A673 (cell line): ENCODE measurements at regions not wholly inside any gene's neighbourhood (a gene's known extent, or its start where the extent isn't known, plus 50 kb on each side); places are given as distances from the start of the nearest gene placed in this dataset.

Experiments used
- BruUV-seq: library from RNA; stranded (reverse); fragments of 400-500 nt; replicated peaks from 2 replicates; lab custom pipeline; 2021; lab: Mats Ljungman, UMichigan
- CTCF ChIA-PET: fragments of 300-600 bp; sonication (Branson Sonifier 250); formaldehyde crosslinking; loops from one replicate; lab custom pipeline; 2022; ENCODE audit warnings: antibody characterized with exemption; lab: Charles Lee
- POLR2A ChIA-PET: fragments of 300-600 bp; sonication (Branson Sonifier 250); formaldehyde crosslinking; loops from one replicate; lab custom pipeline; 2022; ENCODE audit warnings: antibody characterized with exemption; ENCODE audit not compliant: low non-redundant PET; lab: Charles Lee
- DNase-seq: peaks from one replicate; pipeline ENCODE4 v3.0.0-alpha.2; 2015; ENCODE audit warnings: low spot score
- H3K27ac ChIP-seq: fragments of 200-600 bp; sonication (generic); 2 replicates; pipeline ENCODE4 v1.5.1; 2016; ENCODE audit warnings: mixed run types, low read depth, mild to moderate bottlenecking, mixed read lengths, antibody characterized with exemption, low read length; ENCODE audit not compliant: poor library complexity, severe bottlenecking
- H3K27me3 ChIP-seq: fragments of 200-600 bp; sonication (generic); replicated peaks from 2 replicates; pipeline ENCODE4 v1.6.1; 2017; ENCODE audit warnings: mixed run types, low read depth, mild to moderate bottlenecking, mixed read lengths, antibody characterized with exemption, low read length; ENCODE audit not compliant: insufficient read depth, poor library complexity
- H3K36me3 ChIP-seq: fragments of 200-600 bp; sonication (generic); 2 replicates; pipeline ENCODE4 v1.6.1; 2016; ENCODE audit warnings: mixed run types, mild to moderate bottlenecking, mixed read lengths, antibody characterized with exemption, low read length; ENCODE audit not compliant: insufficient read depth, poor library complexity, severe bottlenecking
- H3K4me1 ChIP-seq: fragments of 200-600 bp; sonication (generic); 2 replicates; pipeline ENCODE4 v1.6.1; 2017; ENCODE audit warnings: mixed run types, mild to moderate bottlenecking, mixed read lengths, antibody characterized with exemption, low read length; ENCODE audit not compliant: insufficient read depth, poor library complexity, severe bottlenecking
- H3K4me3 ChIP-seq: fragments of 200-600 bp; sonication (generic); 2 replicates; pipeline ENCODE4 v1.5.1; 2016; ENCODE audit warnings: low read depth, mixed run types, mild to moderate bottlenecking, mixed read lengths, low read length; ENCODE audit not compliant: poor library complexity, severe bottlenecking
- H3K9me3 ChIP-seq: fragments of 200-600 bp; sonication (generic); 2 replicates; pipeline ENCODE4 v1.6.1; 2016; ENCODE audit warnings: mixed run types, low read depth, mild to moderate bottlenecking, mixed read lengths, antibody characterized with exemption, low read length; ENCODE audit not compliant: poor library complexity, severe bottlenecking
- CTCF ChIP-seq: fragments of 300-800, 200-600 bp; sonication (generic); conservative IDR thresholded peaks from 2 replicates; pipeline ENCODE4 v1.5.1; 2017; ENCODE audit warnings: low read depth, mild to moderate bottlenecking, antibody characterized with exemption, low read length, moderate library complexity, mixed read lengths
- EZH2 ChIP-seq: fragments of 200-600 bp; sonication (generic); IDR thresholded peaks from 2 replicates; pipeline ENCODE4 v1.6.1; 2017; ENCODE audit warnings: borderline replicate concordance, low read depth, mild to moderate bottlenecking, mixed read lengths, antibody characterized with exemption, low read length; ENCODE audit not compliant: poor library complexity, severe bottlenecking
- intact Hi-C: fragments of 100-400 bp; cut with micrococcal nuclease; formaldehyde crosslinking; loops from one replicate; pipeline ENCODE4 v1.10.0; 2022; ENCODE audit not compliant: unreplicated experiment

GRCh38 chr6:81847866-81848265, 95.4 kb upstream of the TENT5A start:
- Histone ChIP-seq H3K4me3 (no peak overlapping the region), H3K9me3 (no peaks in the 10 kb centered on the region), H3K4me1 (no peaks in the 10 kb centered on the region), H3K27me3 (no peaks in the 10 kb centered on the region), H3K27ac (no peak overlapping the region), H3K36me3 (no peaks in the 10 kb centered on the region)
- POLR2A ChIA-PET = no interaction called here
- intact Hi-C loops = no loop called here
- BruUV-seq = no TSS peak
- CTCF ChIA-PET = no interaction called here
- TF ChIP-seq EZH2 = no peak
- no peak for DNase-seq

- CTCF ChIA-PET = no interaction called here
- Histone ChIP-seq H3K36me3 (no peaks in the 10 kb centered on the region), H3K4me3 (no peak overlapping the region), H3K27ac (no peak overlapping the region), H3K27me3 (no peaks in the 10 kb centered on the region), H3K4me1 (no peaks in the 10 kb centered on the region), H3K9me3 (no peaks in the 10 kb centered on the region)
- TF ChIP-seq CTCF (no peak), EZH2 (no peak)
- POLR2A ChIA-PET = no interaction called here
- no TSS peak for BruUV-seq
- intact Hi-C loops = no loop called here
- no peak for DNase-seq
Measured at GRCh38 chr6:81844686-81845085, 92.2 kb upstream of the TENT5A start.

GRCh38 chr6:81843302-81843701, 90.8 kb upstream of the TENT5A start:
- no peak for DNase-seq
- Histone ChIP-seq H3K27me3 (no peaks in the 10 kb centered on the region), H3K4me3 (no peak overlapping the region), H3K9me3 (no peaks in the 10 kb centered on the region), H3K4me1 (no peaks in the 10 kb centered on the region), H3K27ac (no peak overlapping the region), H3K36me3 (no peaks in the 10 kb centered on the region)
- POLR2A ChIA-PET = no interaction called here
- BruUV-seq = no TSS peak
- CTCF ChIA-PET = no interaction called here
- TF ChIP-seq CTCF = no peak
- no peak for TF ChIP-seq EZH2
- intact Hi-C loops = no loop called here

GRCh38 chr6:81842254-81842653, 89.8 kb upstream of the TENT5A start:
- Histone ChIP-seq H3K27ac (no peak overlapping the region), H3K4me1 (no peaks in the 10 kb centered on the region), H3K36me3 (no peaks in the 10 kb centered on the region), H3K27me3 (no peaks in the 10 kb centered on the region), H3K9me3 (no peaks in the 10 kb centered on the region), H3K4me3 (no peak overlapping the region)
- BruUV-seq = no TSS peak
- DNase-seq = no peak
- ChIA-PET POLR2A (no interaction called here), CTCF (no interaction called here)
- TF ChIP-seq CTCF (no peak), EZH2 (no peak)
- intact Hi-C loops = no loop called here
